IMR-90 (cell line): ENCODE measurements at regions not wholly inside any gene's neighbourhood (a gene's known extent, or its start where the extent isn't known, plus 50 kb on each side); places are given as distances from the start of the nearest gene placed in this dataset.

Experiments used
- CEBPB ChIP-seq: IDR thresholded peaks from 2 replicates; pipeline ENCODE4 v1.6.1; 2012; ENCODE audit warnings: low read depth, low read length, improper control_type of control experiment
- FOS ChIP-seq: fragments of 150-350 bp; IDR thresholded peaks from 2 replicates; pipeline ENCODE4 v1.6.1; 2016; ENCODE audit warnings: low read depth, low read length
- MXI1 ChIP-seq: IDR thresholded peaks from 2 replicates; pipeline ENCODE4 v1.6.1; 2012; ENCODE audit warnings: low read depth, mild to moderate bottlenecking, low read length, moderate library complexity, borderline replicate concordance
- RFX5 ChIP-seq: IDR thresholded peaks from 2 replicates; pipeline ENCODE4 v1.8.0; 2012; ENCODE audit warnings: low read depth, mild to moderate bottlenecking, low read length, moderate library complexity
- SMC3 ChIP-seq: fragments of 150-350 bp; IDR thresholded peaks from 2 replicates; pipeline ENCODE4 v1.6.1; 2016; ENCODE audit warnings: low read depth, mild to moderate bottlenecking, antibody characterized with exemption, low read length, moderate library complexity
- TF ChIP-seq, protein P1 (sequence below): fragments of 150-350 bp; IDR thresholded peaks from 2 replicates; pipeline ENCODE4 v1.6.1; 2017; ENCODE audit warnings: mild to moderate bottlenecking, antibody characterized with exemption, low read length, low read depth
- TF ChIP-seq, protein P2 (sequence below): conservative IDR thresholded peaks from 2 replicates; pipeline ENCODE4 v1.5.1; 2012; ENCODE audit warnings: mild to moderate bottlenecking, low read depth, low read length, improper control_type of control experiment

DNA sequence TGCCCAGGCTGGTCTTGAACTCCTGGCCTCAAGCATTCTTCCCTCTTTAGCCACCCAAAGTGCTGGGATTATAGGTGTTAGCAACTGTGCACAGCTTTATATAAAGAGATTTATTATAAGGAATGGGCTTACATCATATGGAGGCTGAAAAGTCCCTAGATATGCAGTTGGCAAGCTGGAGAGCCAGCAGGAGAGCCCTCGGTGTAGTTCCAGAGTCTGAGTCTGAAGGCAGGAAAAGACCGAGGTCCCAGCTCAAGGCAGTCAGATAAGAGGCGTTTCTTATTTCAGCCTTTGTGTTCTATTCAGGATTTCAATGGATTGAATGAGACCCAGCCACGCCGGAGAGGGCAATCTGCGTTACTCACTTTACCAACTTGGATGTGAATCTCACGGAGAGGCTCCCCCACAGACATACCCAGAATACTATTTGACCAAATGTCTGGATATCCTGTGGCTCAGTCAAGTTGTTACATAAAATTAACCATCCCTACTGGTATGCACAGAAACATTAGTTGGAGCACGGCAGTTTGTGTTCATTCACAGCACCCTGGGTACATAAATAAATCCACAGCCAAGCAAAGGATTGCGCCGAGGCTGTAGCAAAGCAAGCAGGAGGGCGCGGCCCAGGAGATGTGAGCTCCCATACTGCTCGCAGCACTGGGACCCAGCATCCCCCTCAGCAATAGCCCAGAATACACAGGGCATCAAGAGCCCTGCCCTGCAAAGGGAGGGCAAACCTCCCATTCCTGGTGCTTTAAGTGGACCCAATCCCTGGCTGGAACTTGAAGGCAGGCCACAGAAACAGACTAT, 158.4 kb upstream of the ZNF32 start:
- TF ChIP-seq, protein P1, sequence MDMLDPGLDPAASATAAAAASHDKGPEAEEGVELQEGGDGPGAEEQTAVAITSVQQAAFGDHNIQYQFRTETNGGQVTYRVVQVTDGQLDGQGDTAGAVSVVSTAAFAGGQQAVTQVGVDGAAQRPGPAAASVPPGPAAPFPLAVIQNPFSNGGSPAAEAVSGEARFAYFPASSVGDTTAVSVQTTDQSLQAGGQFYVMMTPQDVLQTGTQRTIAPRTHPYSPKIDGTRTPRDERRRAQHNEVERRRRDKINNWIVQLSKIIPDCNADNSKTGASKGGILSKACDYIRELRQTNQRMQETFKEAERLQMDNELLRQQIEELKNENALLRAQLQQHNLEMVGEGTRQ: no peak
- TF ChIP-seq CEBPB (no peak), RFX5 (no peak), SMC3 (no peak), MXI1 (no peak), FOS (no peak)
- TF ChIP-seq, protein P2, sequence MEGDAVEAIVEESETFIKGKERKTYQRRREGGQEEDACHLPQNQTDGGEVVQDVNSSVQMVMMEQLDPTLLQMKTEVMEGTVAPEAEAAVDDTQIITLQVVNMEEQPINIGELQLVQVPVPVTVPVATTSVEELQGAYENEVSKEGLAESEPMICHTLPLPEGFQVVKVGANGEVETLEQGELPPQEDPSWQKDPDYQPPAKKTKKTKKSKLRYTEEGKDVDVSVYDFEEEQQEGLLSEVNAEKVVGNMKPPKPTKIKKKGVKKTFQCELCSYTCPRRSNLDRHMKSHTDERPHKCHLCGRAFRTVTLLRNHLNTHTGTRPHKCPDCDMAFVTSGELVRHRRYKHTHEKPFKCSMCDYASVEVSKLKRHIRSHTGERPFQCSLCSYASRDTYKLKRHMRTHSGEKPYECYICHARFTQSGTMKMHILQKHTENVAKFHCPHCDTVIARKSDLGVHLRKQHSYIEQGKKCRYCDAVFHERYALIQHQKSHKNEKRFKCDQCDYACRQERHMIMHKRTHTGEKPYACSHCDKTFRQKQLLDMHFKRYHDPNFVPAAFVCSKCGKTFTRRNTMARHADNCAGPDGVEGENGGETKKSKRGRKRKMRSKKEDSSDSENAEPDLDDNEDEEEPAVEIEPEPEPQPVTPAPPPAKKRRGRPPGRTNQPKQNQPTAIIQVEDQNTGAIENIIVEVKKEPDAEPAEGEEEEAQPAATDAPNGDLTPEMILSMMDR: no peak
